ENCODE measurements at regions not wholly inside any gene's neighbourhood (a gene's known extent, or its start where the extent isn't known, plus 50 kb on each side); places are given as distances from the start of the nearest gene placed in this dataset.

GRCh38 chr14:104440297-104440956 lies 139.1 kb upstream of the C14orf180 start:
- no peak overlapping the region for H3K4me3 ChIP-seq (ENCODE audit: low read length)
- no peak overlapping the region for H3K27ac ChIP-seq (ENCODE audit: low read length)
- Mint-ChIP-seq H3K9me3 (peaks cover 0 to 3% of the 10 kb centered on the region in 2 donors), H3K27me3 (ENCODE audit: low read depth in 2 of 2) (peaks cover 0 to 3% of the 10 kb centered on the region in 2 donors), H3K36me3 (no peaks in the 10 kb centered on the region), H3K4me3 (no peak overlapping the region), H3K27ac (no peak overlapping the region), H3K4me1 (peaks cover 0 to 13% of the 10 kb centered on the region in 2 donors)
- H3K9me3 ChIP-seq (ENCODE audit: control insufficient read depth, insufficient read depth, low read length) = no peaks in the 10 kb centered on the region
- H3K27me3 ChIP-seq (ENCODE audit: control insufficient read depth, insufficient read depth, low read length) = no peaks in the 10 kb centered on the region
- no peak for DNase-seq
- 83% methylated on average over 11 of the region's 14 CpGs for WGBS (ENCODE audit: insufficient coverage)
- no peak for ATAC-seq
- H3K36me3 ChIP-seq (ENCODE audit: control insufficient read depth, insufficient read depth, low read length) = no peaks in the 10 kb centered on the region
- peaks cover 6% of the 10 kb centered on the region for H3K4me1 ChIP-seq (ENCODE audit: control insufficient read depth, insufficient read depth, low read length)
- TF ChIP-seq, protein P1, sequence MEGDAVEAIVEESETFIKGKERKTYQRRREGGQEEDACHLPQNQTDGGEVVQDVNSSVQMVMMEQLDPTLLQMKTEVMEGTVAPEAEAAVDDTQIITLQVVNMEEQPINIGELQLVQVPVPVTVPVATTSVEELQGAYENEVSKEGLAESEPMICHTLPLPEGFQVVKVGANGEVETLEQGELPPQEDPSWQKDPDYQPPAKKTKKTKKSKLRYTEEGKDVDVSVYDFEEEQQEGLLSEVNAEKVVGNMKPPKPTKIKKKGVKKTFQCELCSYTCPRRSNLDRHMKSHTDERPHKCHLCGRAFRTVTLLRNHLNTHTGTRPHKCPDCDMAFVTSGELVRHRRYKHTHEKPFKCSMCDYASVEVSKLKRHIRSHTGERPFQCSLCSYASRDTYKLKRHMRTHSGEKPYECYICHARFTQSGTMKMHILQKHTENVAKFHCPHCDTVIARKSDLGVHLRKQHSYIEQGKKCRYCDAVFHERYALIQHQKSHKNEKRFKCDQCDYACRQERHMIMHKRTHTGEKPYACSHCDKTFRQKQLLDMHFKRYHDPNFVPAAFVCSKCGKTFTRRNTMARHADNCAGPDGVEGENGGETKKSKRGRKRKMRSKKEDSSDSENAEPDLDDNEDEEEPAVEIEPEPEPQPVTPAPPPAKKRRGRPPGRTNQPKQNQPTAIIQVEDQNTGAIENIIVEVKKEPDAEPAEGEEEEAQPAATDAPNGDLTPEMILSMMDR (IDR thresholded peaks at IDR 0.05) = no peak
- intact Hi-C loops (cut with micrococcal nuclease) = no loop called here

DNA sequence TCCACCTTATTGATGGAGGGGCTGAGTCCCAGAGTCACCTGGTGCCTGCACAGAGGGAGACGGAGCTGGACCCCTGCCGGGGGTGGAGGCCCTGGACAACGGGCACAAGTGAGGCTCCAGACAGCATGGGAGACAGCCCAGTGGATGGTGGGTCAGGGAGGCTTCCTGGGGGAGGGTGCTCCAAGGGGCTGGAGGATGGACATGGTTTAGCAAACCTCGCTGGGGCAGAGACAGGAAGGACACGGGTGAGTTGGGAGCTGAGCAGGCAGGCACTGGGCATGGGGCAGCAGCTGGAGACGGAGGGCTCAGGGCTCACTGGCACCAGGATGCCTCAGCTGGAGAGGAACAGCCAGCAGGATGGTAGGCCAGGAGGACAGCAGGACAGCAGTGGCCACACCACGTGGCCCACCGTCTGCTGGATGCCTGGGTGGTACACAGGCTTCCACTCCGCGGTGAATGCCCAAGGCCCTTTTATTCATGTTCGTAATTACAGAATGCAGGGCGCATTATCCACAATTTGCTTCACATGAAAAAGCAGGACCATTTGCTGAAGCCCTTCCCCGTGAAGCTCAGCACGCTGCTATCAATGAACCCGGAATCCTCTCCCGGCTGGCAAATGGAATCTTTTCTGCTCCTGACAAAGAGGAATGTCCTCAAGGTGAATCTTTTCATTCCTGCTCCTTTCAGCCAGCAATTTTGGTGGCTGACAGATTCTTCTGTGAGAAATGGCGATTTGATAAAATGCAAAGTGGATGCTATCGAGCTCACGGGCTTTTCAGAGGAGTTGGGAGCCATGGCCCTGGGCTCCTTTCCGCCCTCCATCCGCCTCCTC lies 138.1 kb upstream of the C14orf180 start:
- WGBS (ENCODE audit: insufficient coverage) = 89% methylated on average over 21 of the region's 21 CpGs
- H3K27ac ChIP-seq (ENCODE audit: low read length) = no peak overlapping the region
- no peak overlapping the region for H3K4me3 ChIP-seq (ENCODE audit: low read length)
- H3K9me3 Mint-ChIP-seq = peaks cover 0 to 3% of the 10 kb centered on the region in 2 donors
- peaks cover 0 to 6% of the 10 kb centered on the region in 2 donors for H3K4me1 Mint-ChIP-seq
- ATAC-seq (no peak), DNase-seq (no peak)
- H3K27me3 ChIP-seq (ENCODE audit: control insufficient read depth, insufficient read depth, low read length) = no peaks in the 10 kb centered on the region
- no peaks in the 10 kb centered on the region for H3K36me3 Mint-ChIP-seq
- no peaks in the 10 kb centered on the region for H3K9me3 ChIP-seq (ENCODE audit: control insufficient read depth, insufficient read depth, low read length)
- H3K36me3 ChIP-seq (ENCODE audit: control insufficient read depth, insufficient read depth, low read length) = no peaks in the 10 kb centered on the region
- H3K4me3 Mint-ChIP-seq = no peak overlapping the region
- intact Hi-C loops (cut with micrococcal nuclease) = no loop called here
- no peaks in the 10 kb centered on the region for H3K4me1 ChIP-seq (ENCODE audit: control insufficient read depth, insufficient read depth, low read length)
- TF ChIP-seq, protein P1 (IDR thresholded peaks at IDR 0.05) = no peak
- H3K27me3 Mint-ChIP-seq (ENCODE audit: low read depth in 2 of 2) = peaks cover 0 to 7% of the 10 kb centered on the region in 2 donors
- H3K27ac Mint-ChIP-seq = no peak overlapping the region

DNA sequence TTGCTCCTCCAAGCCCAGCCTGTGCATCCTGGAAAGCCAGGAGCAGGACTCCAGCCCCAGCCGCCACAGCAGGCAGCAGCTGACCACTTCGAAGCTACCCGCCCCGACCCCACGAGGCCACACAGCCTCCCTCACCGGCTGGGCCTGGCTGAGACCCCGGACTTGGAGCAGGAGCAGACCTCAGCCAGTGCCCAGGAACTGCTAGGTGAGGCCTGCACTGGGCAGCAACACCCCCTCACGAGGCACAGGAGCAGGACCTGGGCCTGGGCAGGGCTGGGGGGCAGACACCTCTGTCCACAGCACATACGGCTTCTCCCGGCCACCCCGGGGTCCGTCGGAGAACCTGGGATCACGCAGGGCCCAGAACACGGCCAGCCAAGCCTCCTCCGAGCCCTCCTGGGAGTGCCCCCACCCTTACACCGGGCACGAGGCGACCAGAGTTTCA lies 137.4 kb upstream of the C14orf180 start:
- peaks cover 0 to 5% of the 10 kb centered on the region in 2 donors for H3K4me1 Mint-ChIP-seq
- H3K4me1 ChIP-seq (ENCODE audit: control insufficient read depth, insufficient read depth, low read length) = no peaks in the 10 kb centered on the region
- DNase-seq (no peak), ATAC-seq (no peak)
- no peak overlapping the region for H3K27ac ChIP-seq (ENCODE audit: low read length)
- H3K27me3 ChIP-seq (ENCODE audit: control insufficient read depth, insufficient read depth, low read length) = no peaks in the 10 kb centered on the region
- WGBS (ENCODE audit: insufficient coverage) = 86% methylated on average over 19 of the region's 19 CpGs
- no peak overlapping the region for H3K4me3 ChIP-seq (ENCODE audit: low read length)
- no peaks in the 10 kb centered on the region for H3K36me3 ChIP-seq (ENCODE audit: control insufficient read depth, insufficient read depth, low read length)
- H3K9me3 ChIP-seq (ENCODE audit: control insufficient read depth, insufficient read depth, low read length) = no peaks in the 10 kb centered on the region
- H3K36me3 Mint-ChIP-seq = no peaks in the 10 kb centered on the region
- intact Hi-C loops (cut with micrococcal nuclease) = no loop called here
- H3K27ac Mint-ChIP-seq = no peak overlapping the region
- H3K9me3 Mint-ChIP-seq = peaks cover 0 to 3% of the 10 kb centered on the region in 2 donors
- TF ChIP-seq, protein P1 (IDR thresholded peaks at IDR 0.05) = no peak
- no peak overlapping the region for H3K4me3 Mint-ChIP-seq
- H3K27me3 Mint-ChIP-seq (ENCODE audit: low read depth in 2 of 2) = peaks cover 0 to 7% of the 10 kb centered on the region in 2 donors
